ENCODE measurements at regions not wholly inside any gene's neighbourhood (a gene's known extent, or its start where the extent isn't known, plus 50 kb on each side); places are given as distances from the start of the nearest gene placed in this dataset.

GRCh38 chr11:80627364-80627763, 1186.5 kb upstream of the TENM4 start:
- H3K4me3 ChIP-seq (replicated peaks in 1 of 3; ENCODE audit: insufficient read depth in 1 of 3, low read depth in 2 of 3, low read length in 3 of 3), result no peak overlapping the region
- H3K9me3 ChIP-seq (ENCODE audit: low read length), result no peaks in the 10 kb centered on the region; the same call in 1 of the 2 replicates
- no peaks in the 10 kb centered on the region for H3K36me3 ChIP-seq (replicated peaks in 1 of 2; ENCODE audit: control insufficient read depth in 1 of 2, insufficient read depth in 2 of 2, low read length in 2 of 2)
- H3K79me2 ChIP-seq (ENCODE audit: insufficient read depth, low read length), result no peaks in the 10 kb centered on the region
- no peak overlapping the region for H3K9ac ChIP-seq (ENCODE audit: insufficient read depth, low read depth, low read length)
- no peak for ATAC-seq
- H2AFZ ChIP-seq (ENCODE audit: low read length), result no peak overlapping the region
- ChIA-PET POLR2A (no interaction called here), CTCF (ENCODE audit: low intra/inter-chr PET ratio, low total read pairs) (no interaction called here)
- WGBS (ENCODE audit: low lambda C conversion rate), result 19% methylated on average over 1 of the region's 1 CpG
- no peaks in the 10 kb centered on the region for H3K27me3 ChIP-seq (ENCODE audit: control insufficient read depth in 1 of 2, insufficient read depth in 2 of 2, low read length in 2 of 2)
- TF ChIP-seq GABPB1 (CRISPR knock-in tag; IDR thresholded peaks at IDR 0.05), result no peak
- TF ChIP-seq KLF9 (CRISPR knock-in tag; IDR thresholded peaks at IDR 0.05; ENCODE audit: low read depth), result no peak
- TF ChIP-seq BHLHE40 (IDR thresholded peaks at IDR 0.05; ENCODE audit: low read length), result no peak
- TF ChIP-seq ZNF260 (CRISPR knock-in tag; IDR thresholded peaks at IDR 0.05; ENCODE audit: borderline replicate concordance, low read depth), result no peak
- no peak for TF ChIP-seq MAZ (IDR thresholded peaks at IDR 0.05; ENCODE audit: borderline replicate concordance, low read depth, low read length)
- TF ChIP-seq MAZ (CRISPR knock-in tag; IDR thresholded peaks at IDR 0.05; ENCODE audit: low read depth), result no peak
- TF ChIP-seq GPBP1L1 (CRISPR knock-in tag; IDR thresholded peaks at IDR 0.05), result no peak
- TF ChIP-seq NFIB (CRISPR knock-in tag; IDR thresholded peaks at IDR 0.05; ENCODE audit: borderline replicate concordance), result no peak
- no peak for TF ChIP-seq ZNF232 (CRISPR knock-in tag; IDR thresholded peaks at IDR 0.05; ENCODE audit: borderline replicate concordance)
- no peak for TF ChIP-seq JDP2 (CRISPR knock-in tag; IDR thresholded peaks at IDR 0.05; ENCODE audit: borderline replicate concordance)
- no peak for TF ChIP-seq SMC3 (IDR thresholded peaks at IDR 0.05; ENCODE audit: low read length)
- no peak for TF ChIP-seq SOX13 (IDR thresholded peaks at IDR 0.05)
- no peak for TF ChIP-seq SOX13 (CRISPR knock-in tag; conservative IDR thresholded peaks at IDR 0.05 in 1 of 2, IDR thresholded peaks at IDR 0.05 in 1 of 2)
- no peak for TF ChIP-seq THAP8 (CRISPR knock-in tag; IDR thresholded peaks at IDR 0.05; ENCODE audit: borderline replicate concordance)
- no peak for TF ChIP-seq NKX3-1 (CRISPR knock-in tag; IDR thresholded peaks at IDR 0.05)
- no peak for TF ChIP-seq PRDM4 (CRISPR knock-in tag; IDR thresholded peaks at IDR 0.05; ENCODE audit: borderline replicate concordance)
- TF ChIP-seq ZNF329 (CRISPR knock-in tag; IDR thresholded peaks at IDR 0.05; ENCODE audit: low read depth), result no peak
- TF ChIP-seq ZFP36L1 (CRISPR knock-in tag; IDR thresholded peaks at IDR 0.05), result no peak
- TF ChIP-seq REXO4 (CRISPR knock-in tag; IDR thresholded peaks at IDR 0.05; ENCODE audit: borderline replicate concordance), result no peak
- no peak for TF ChIP-seq ZBTB46 (CRISPR knock-in tag; IDR thresholded peaks at IDR 0.05; ENCODE audit: borderline replicate concordance)
- TF ChIP-seq ZNF557 (CRISPR knock-in tag; IDR thresholded peaks at IDR 0.05), result no peak
- intact Hi-C loops (cut with micrococcal nuclease; ENCODE audit: unreplicated experiment) (no loop called here), in situ Hi-C loops (cut with HindIII; ENCODE audit: extremely low pct_ligation_motif_present, low pct_unique_long_range_greater_than_20kb) (no loop called here)
- no peak overlapping the region for H3K4me2 ChIP-seq (ENCODE audit: low read depth, low read length)
- no peak for DNase-seq (ENCODE audit: low spot score)
- H4K20me1 ChIP-seq (ENCODE audit: insufficient read depth, low read length), result no peaks in the 10 kb centered on the region
- no peaks in the 10 kb centered on the region for H3K4me1 ChIP-seq (ENCODE audit: insufficient read depth, low read length)
- no TSS peak for BruUV-seq (replicated peaks)
- no peak for FAIRE-seq
- no peak overlapping the region for H3K27ac ChIP-seq (ENCODE audit: extremely low read length, insufficient read depth, low read length)
